Nephron (organoid): ENCODE measurements at regions not wholly inside any gene's neighbourhood (a gene's known extent, or its start where the extent isn't known, plus 50 kb on each side); places are given as distances from the start of the nearest gene placed in this dataset.
A peak's percentile ranks its signal among the peaks of the same experiment; 100 is the strongest.

ENCODE experiments used
- H3K27ac Mint-ChIP-seq, 3 experiments: 2 replicates each; pipeline ENCODE4 v1.8.0; 2020; ENCODE audit warnings: mixed read lengths in 3 of 3, mild to moderate bottlenecking in 2 of 3, moderate library complexity in 1 of 3
- H3K27me3 Mint-ChIP-seq: 2 replicates; pipeline ENCODE4 v1.8.0; 2021; ENCODE audit warnings: low read depth, mild to moderate bottlenecking, moderate library complexity, mixed read lengths
- H3K36me3 Mint-ChIP-seq: 2 replicates; pipeline ENCODE4 v1.8.0; 2020; ENCODE audit warnings: low read depth, mixed read lengths
- H3K4me1 Mint-ChIP-seq: 2 replicates; pipeline ENCODE4 v1.8.0; 2020; ENCODE audit warnings: mixed read lengths
- H3K4me3 Mint-ChIP-seq, 3 experiments: 2 replicates each; pipeline ENCODE4 v1.8.0; 2020; ENCODE audit warnings: mild to moderate bottlenecking in 3 of 3, mixed read lengths in 3 of 3, moderate library complexity in 2 of 3
- H3K9me3 Mint-ChIP-seq: 2 replicates; pipeline ENCODE4 v1.8.0; 2020; ENCODE audit warnings: mixed read lengths
- TF ChIP-seq, protein P1 (sequence below), 3 experiments: fragments of 200-600 bp; sonication (generic); IDR thresholded peaks; one replicate each; pipeline ENCODE4 v1.5.0; 2021; ENCODE audit warnings: antibody characterized with exemption in 3 of 3; ENCODE audit not compliant: unreplicated experiment in 3 of 3

DNA sequence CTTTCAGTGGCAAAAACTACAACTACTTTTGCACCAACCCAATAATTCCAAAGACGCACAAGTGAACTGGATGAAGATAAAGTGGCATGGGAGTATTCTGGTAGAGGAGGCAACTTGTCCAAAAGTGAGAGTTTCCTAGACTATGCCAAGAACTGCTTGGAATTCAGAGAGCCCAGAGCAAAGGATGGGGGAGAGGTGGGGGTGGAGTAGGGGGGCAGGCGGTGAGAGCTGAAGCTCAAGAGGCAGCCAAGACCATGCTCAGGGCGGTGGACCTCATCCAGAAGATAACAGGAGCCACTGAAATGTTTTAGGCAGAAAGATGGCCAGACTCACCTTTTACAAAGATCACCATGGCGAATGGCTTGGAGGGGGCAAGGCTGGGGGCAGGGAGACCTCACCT lies 242.5 kb downstream of the SEC61B start:
- Mint-ChIP-seq H3K27ac (peak overlapping the region in 1 of 3 experiments; percentile 79), H3K4me1 (peaks cover 21% of the 10 kb centered on the region), H3K9me3 (no peaks in the 10 kb centered on the region), H3K4me3 (no peak overlapping the region), H3K27me3 (no peaks in the 10 kb centered on the region), H3K36me3 (no peaks in the 10 kb centered on the region)
- TF ChIP-seq, protein P1, sequence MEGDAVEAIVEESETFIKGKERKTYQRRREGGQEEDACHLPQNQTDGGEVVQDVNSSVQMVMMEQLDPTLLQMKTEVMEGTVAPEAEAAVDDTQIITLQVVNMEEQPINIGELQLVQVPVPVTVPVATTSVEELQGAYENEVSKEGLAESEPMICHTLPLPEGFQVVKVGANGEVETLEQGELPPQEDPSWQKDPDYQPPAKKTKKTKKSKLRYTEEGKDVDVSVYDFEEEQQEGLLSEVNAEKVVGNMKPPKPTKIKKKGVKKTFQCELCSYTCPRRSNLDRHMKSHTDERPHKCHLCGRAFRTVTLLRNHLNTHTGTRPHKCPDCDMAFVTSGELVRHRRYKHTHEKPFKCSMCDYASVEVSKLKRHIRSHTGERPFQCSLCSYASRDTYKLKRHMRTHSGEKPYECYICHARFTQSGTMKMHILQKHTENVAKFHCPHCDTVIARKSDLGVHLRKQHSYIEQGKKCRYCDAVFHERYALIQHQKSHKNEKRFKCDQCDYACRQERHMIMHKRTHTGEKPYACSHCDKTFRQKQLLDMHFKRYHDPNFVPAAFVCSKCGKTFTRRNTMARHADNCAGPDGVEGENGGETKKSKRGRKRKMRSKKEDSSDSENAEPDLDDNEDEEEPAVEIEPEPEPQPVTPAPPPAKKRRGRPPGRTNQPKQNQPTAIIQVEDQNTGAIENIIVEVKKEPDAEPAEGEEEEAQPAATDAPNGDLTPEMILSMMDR (IDR thresholded peaks at IDR 0.05; ENCODE audit: unreplicated experiment in 3 of 3) = no peak

DNA sequence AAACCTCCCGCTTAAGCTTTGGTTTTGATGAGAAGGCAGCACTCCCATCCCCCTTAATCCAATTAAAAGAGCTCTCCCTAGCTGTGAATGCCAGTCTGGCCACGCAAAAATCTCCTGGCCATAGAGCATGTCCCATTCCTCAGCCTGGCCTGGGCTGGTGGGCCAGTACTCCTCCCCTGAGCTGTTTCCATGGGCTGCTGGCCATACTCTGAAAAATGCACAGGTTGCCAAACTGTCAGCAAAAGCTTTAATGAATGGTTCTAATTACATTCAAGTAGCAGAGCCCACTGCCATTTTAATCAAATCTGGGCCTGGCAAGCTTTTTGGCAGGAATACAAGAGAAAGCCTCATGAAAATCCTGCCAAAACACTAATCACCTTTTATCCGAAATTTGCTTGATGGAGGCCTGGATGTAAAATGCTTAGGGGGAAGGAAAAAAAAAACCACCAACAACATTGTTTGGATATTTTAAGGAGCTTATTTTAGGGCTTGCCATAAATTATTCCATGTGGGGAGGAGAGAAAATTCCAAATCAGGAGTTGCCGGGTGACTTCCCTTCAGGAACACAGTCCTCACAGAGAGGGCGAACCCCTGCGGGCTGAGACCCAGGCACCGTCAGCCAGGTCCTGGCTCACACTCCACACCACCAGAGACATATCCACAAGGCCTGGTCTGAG lies 243.3 kb downstream of the SEC61B start:
- Mint-ChIP-seq H3K36me3 (no peaks in the 10 kb centered on the region), H3K4me1 (peaks cover 21% of the 10 kb centered on the region), H3K27me3 (no peaks in the 10 kb centered on the region), H3K27ac (peak overlapping the region; percentile 71 to 80 (median 79)), H3K4me3 (no peak overlapping the region), H3K9me3 (no peaks in the 10 kb centered on the region)
- TF ChIP-seq, protein P1 (IDR thresholded peaks at IDR 0.05; ENCODE audit: unreplicated experiment in 3 of 3) = no peak

DNA sequence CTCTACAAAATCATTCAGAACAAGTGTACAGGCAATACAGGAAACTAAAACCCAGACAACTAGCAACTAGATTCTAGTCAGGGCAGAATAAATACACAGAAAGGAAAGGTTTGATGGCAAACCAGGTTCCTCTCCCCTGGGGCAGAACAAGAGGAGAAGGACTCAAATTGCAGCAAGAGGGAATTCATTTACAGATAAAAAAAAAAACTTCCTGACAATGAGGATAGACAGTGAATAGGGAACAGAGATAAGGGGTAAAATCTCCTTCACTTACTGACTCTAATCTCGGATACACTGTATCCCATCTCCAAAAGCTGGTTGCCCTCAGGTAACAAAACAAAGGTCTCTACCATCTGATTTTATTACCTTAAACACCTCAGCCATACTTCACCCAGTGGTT lies 244.0 kb downstream of the SEC61B start:
- H3K36me3 Mint-ChIP-seq = no peaks in the 10 kb centered on the region
- no peaks in the 10 kb centered on the region for H3K9me3 Mint-ChIP-seq
- H3K4me3 Mint-ChIP-seq = no peak overlapping the region
- peak overlapping the region; percentile 71 to 80 (median 79) for H3K27ac Mint-ChIP-seq
- H3K4me1 Mint-ChIP-seq = peaks cover 21% of the 10 kb centered on the region
- no peaks in the 10 kb centered on the region for H3K27me3 Mint-ChIP-seq
- TF ChIP-seq, protein P1 (IDR thresholded peaks at IDR 0.05; ENCODE audit: unreplicated experiment in 3 of 3) = no peak

DNA sequence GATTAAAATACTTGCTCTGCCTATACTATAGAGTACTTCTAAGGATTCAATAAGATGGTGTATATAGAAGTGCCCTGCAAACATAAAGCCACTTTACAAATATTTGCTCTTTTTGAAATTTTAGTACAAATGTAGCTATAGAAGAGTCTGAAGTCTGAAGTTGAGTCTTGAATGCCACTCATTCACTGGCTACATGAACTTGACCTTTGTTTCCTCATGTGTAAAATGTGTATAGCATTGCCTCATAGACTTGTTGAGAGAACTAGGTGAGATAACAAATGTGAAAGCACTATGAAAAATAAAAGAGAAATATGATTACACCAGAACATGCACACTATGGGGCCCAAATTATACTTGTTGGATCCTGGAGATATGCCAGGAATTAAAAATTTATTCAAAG lies 244.7 kb downstream of the SEC61B start:
- H3K4me3 Mint-ChIP-seq = no peak overlapping the region
- TF ChIP-seq, protein P1 (IDR thresholded peaks at IDR 0.05; ENCODE audit: unreplicated experiment in 3 of 3) = no peak
- no peaks in the 10 kb centered on the region for H3K27me3 Mint-ChIP-seq
- no peaks in the 10 kb centered on the region for H3K9me3 Mint-ChIP-seq
- peaks cover 21% of the 10 kb centered on the region for H3K4me1 Mint-ChIP-seq
- peak overlapping the region in 1 of 3 experiments; percentile 59 for H3K27ac Mint-ChIP-seq
- no peaks in the 10 kb centered on the region for H3K36me3 Mint-ChIP-seq

DNA sequence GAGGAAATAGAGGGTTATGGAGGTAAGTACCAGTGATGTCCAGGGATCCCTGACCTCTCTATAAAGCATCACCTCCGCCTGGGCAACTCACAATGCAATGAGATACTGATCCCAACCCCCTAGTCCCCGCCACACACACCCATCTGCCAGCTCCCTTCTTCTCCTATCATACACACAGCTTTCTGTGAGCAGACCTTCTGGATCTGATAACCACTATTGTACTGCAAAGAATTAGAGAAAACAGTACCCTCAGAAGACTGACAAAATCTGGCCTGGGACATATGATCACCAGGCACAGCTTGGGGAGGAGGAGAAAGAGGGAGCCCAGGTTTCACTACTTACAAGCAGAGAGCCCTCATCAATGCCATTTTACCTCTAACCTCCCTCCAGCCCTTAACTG lies 249.0 kb downstream of the SEC61B start:
- TF ChIP-seq, protein P1 (IDR thresholded peaks at IDR 0.05; ENCODE audit: unreplicated experiment in 3 of 3) = no peak
- Mint-ChIP-seq H3K4me3 (no peak overlapping the region), H3K9me3 (no peaks in the 10 kb centered on the region), H3K4me1 (peaks cover 10% of the 10 kb centered on the region), H3K27ac (no peak overlapping the region), H3K27me3 (no peaks in the 10 kb centered on the region), H3K36me3 (no peaks in the 10 kb centered on the region)

DNA sequence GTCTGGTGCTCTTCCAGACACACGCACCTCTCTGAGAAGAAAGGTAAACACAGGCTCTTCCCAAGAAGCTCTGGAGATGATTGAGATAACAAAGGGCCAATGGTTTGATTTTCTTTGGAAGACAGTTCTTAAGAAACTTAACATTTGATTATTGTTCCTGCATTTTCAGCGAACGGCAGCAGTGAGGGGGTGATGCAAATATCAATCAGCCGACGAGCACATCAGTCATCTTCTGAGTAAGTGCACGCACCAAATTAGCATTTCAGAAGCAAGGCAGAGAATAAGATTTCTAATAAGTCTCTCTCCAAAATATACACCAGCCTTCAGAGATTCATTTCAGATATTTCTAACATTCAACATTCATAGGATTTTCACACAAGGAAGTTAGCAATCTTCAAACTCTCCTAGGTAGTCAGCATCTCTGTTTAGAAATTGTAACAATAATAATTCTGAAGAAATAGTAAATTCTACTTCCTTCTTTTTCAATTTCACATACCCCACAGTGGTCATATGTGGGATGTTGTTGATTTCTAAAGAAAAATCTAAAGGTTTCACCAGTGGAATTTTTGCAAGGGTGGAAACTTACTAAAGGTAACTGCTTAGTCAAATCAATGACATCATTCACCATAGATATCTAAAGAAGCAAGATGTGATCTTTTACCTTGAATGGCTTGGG lies 250.3 kb downstream of the SEC61B start:
- Mint-ChIP-seq H3K27ac (no peak overlapping the region), H3K4me1 (peaks cover 8% of the 10 kb centered on the region), H3K9me3 (no peaks in the 10 kb centered on the region), H3K4me3 (no peak overlapping the region), H3K36me3 (no peaks in the 10 kb centered on the region), H3K27me3 (no peaks in the 10 kb centered on the region)
- TF ChIP-seq, protein P1 (IDR thresholded peaks at IDR 0.05; ENCODE audit: unreplicated experiment in 3 of 3) = no peak
